GM21515 (cell line): ENCODE measurements at regions not wholly inside any gene's neighbourhood (a gene's known extent, or its start where the extent isn't known, plus 50 kb on each side); places are given as distances from the start of the nearest gene placed in this dataset.
"Not testable (repeated sequence)": the region's sequence is repeated elsewhere in the genome, so short reads cannot be mapped to it uniquely, and the experiment has no call there.

ENCODE experiments used
- ATAC-seq: cut with Tn5 transposase; IDR thresholded peaks from one replicate; pipeline ENCODE4 v1.9.1; 2021; ENCODE audit not compliant: unreplicated experiment

- no peak for ATAC-seq
These were observed 689.4 kb upstream of the SLC8A1 start for GRCh38 chr2:41141146-41141791.

GRCh38 chr2:41142478-41142877 is 690.6 kb upstream of the SLC8A1 start:
- no peak for ATAC-seq

- ATAC-seq = no peak
These were observed 693.2 kb upstream of the SLC8A1 start for GRCh38 chr2:41145066-41145465.

- ATAC-seq = no peak
These were observed 697.2 kb upstream of the SLC8A1 start for GRCh38 chr2:41149054-41149453.

- ATAC-seq = no peak
These were observed 699.9 kb upstream of the SLC8A1 start for GRCh38 chr2:41151746-41152145.

GRCh38 chr2:41152318-41152717 is 700.4 kb upstream of the SLC8A1 start:
- no peak for ATAC-seq

- no peak for ATAC-seq
These were observed 708.5 kb upstream of the SLC8A1 start for GRCh38 chr2:41160439-41160838.

GRCh38 chr2:41167014-41167413 is 715.1 kb upstream of the SLC8A1 start:
- no peak for ATAC-seq

- no peak for ATAC-seq
These were observed 717.9 kb upstream of the SLC8A1 start for GRCh38 chr2:41169744-41170143.

GRCh38 chr2:41170589-41170988 is 718.7 kb upstream of the SLC8A1 start:
- ATAC-seq = no peak

GRCh38 chr2:41180387-41180786 is 728.5 kb upstream of the SLC8A1 start:
- no peak for ATAC-seq

GRCh38 chr2:41182961-41183360 is 731.1 kb upstream of the SLC8A1 start:
- no peak for ATAC-seq

- ATAC-seq = no peak
These were observed 735.7 kb upstream of the SLC8A1 start for GRCh38 chr2:41187376-41188122.

- ATAC-seq = no peak
These were observed 742.3 kb upstream of the SLC8A1 start for GRCh38 chr2:41194230-41194629.

- no peak for ATAC-seq
These were observed 745.9 kb upstream of the SLC8A1 start for GRCh38 chr2:41197781-41198180.

- ATAC-seq = no peak
These were observed 747.4 kb upstream of the SLC8A1 start for GRCh38 chr2:41199334-41199733.

- no peak for ATAC-seq
These were observed 752.4 kb upstream of the SLC8A1 start for GRCh38 chr2:41204315-41204714.

- ATAC-seq = no peak
These were observed 754.1 kb upstream of the SLC8A1 start for GRCh38 chr2:41206004-41206403.

- ATAC-seq = no peak
These were observed 755.7 kb upstream of the SLC8A1 start for GRCh38 chr2:41207578-41207977.

- ATAC-seq = not testable (repeated sequence)
These were observed 758.1 kb upstream of the SLC8A1 start for GRCh38 chr2:41210030-41210429.

GRCh38 chr2:41216978-41217377 is 765.1 kb upstream of the SLC8A1 start:
- no peak for ATAC-seq

GRCh38 chr2:41222593-41222992 is 770.7 kb upstream of the SLC8A1 start:
- ATAC-seq = no peak

- ATAC-seq = no peak
These were observed 782.2 kb upstream of the SLC8A1 start for GRCh38 chr2:41234093-41234492.
